IMR-90 (cell line): ENCODE measurements at regions not wholly inside any gene's neighbourhood (a gene's known extent, or its start where the extent isn't known, plus 50 kb on each side); places are given as distances from the start of the nearest gene placed in this dataset.

Experiments
- ATAC-seq: fragments of 200-7000 bp; cut with Tn5 transposase; 2 replicates; pipeline ENCODE4 v1.9.1; 2020; ENCODE audit warnings: low read depth, mild to moderate bottlenecking, moderate library complexity
- BruUV-seq: library from RNA; stranded (reverse); fragments of 400-500 nt; replicated peaks from 2 replicates; lab custom pipeline; 2021; lab: Mats Ljungman, UMichigan
- CTCF ChIA-PET: fragments of 300-600 bp; formaldehyde crosslinking; extraction: SDS; loops from one replicate; lab custom pipeline; 2021; ENCODE audit warnings: antibody characterized with exemption; lab: Yijun Ruan, JAX
- POLR2A ChIA-PET: fragments of 300-600 bp; sonication (Branson Sonifier 250); formaldehyde crosslinking; loops from one replicate; lab custom pipeline; 2022; ENCODE audit warnings: antibody characterized with exemption; ENCODE audit not compliant: unreplicated experiment; lab: Charles Lee
- DNase-seq: peaks from one replicate; pipeline ENCODE4 v3.0.0; 2013
- H2AFZ ChIP-seq: replicated peaks from 2 replicates; pipeline ENCODE3; 2013; ENCODE audit warnings: low read length, mild to moderate bottlenecking; ENCODE audit not compliant: poor library complexity
- H2AK5ac ChIP-seq: 2 replicates; pipeline ENCODE4 v1.6.1; 2013; ENCODE audit warnings: low read depth, low read length, inconsistent platforms
- H2AK9ac ChIP-seq: replicated peaks from 2 replicates; pipeline ENCODE3; 2013; ENCODE audit warnings: mild to moderate bottlenecking, low read depth, low read length, moderate library complexity; ENCODE audit not compliant: poor library complexity
- H2BK120ac ChIP-seq: 2 replicates; pipeline ENCODE4 v1.6.1; 2013; ENCODE audit warnings: low read depth, low read length, inconsistent platforms
- H2BK15ac ChIP-seq: 3 replicates; pipeline ENCODE4 v1.6.1; 2013; ENCODE audit warnings: low read depth, low read length, inconsistent platforms
- H2BK20ac ChIP-seq: 2 replicates; pipeline ENCODE4 v1.6.1; 2013; ENCODE audit warnings: low read depth, mild to moderate bottlenecking, inconsistent platforms, low read length, moderate library complexity
- H2BK5ac ChIP-seq: 2 replicates; pipeline ENCODE4 v1.6.1; 2013; ENCODE audit warnings: mild to moderate bottlenecking, low read depth, low read length, inconsistent platforms; ENCODE audit not compliant: poor library complexity, severe bottlenecking
- H3K14ac ChIP-seq: replicated peaks from 2 replicates; pipeline ENCODE4 v1.6.1; 2013; ENCODE audit warnings: low read depth, low read length, inconsistent platforms
- H3K18ac ChIP-seq: 2 replicates; pipeline ENCODE4 v1.6.1; 2013; ENCODE audit warnings: low read depth, low read length, control low read depth
- H3K23ac ChIP-seq: 2 replicates; pipeline ENCODE4 v1.6.1; 2013; ENCODE audit warnings: low read depth, low read length, inconsistent platforms
- H3K27ac ChIP-seq: 2 replicates; pipeline ENCODE4 v1.5.1; 2013; ENCODE audit warnings: mild to moderate bottlenecking, control low read depth, low read length; ENCODE audit not compliant: insufficient read depth
- H3K27me3 ChIP-seq: 2 replicates; pipeline ENCODE4 v1.6.1; 2013; ENCODE audit warnings: low read length; ENCODE audit not compliant: control insufficient read depth, insufficient read depth
- H3K36me3 ChIP-seq: 2 replicates; pipeline ENCODE4 v1.6.1; 2013; ENCODE audit warnings: low read length, mixed read lengths; ENCODE audit not compliant: control insufficient read depth, insufficient read depth
- H3K4ac ChIP-seq: 2 replicates; pipeline ENCODE4 v1.6.1; 2013; ENCODE audit warnings: low read depth, low read length, inconsistent platforms
- H3K4me1 ChIP-seq: 2 replicates; pipeline ENCODE4 v1.6.1; 2013; ENCODE audit warnings: low read length, mixed read lengths; ENCODE audit not compliant: control insufficient read depth, insufficient read depth
- H3K4me2 ChIP-seq: 2 replicates; pipeline ENCODE4 v1.6.1; 2013; ENCODE audit warnings: low read depth, mild to moderate bottlenecking, control low read depth, low read length, moderate library complexity
- H3K4me3 ChIP-seq: 2 replicates; pipeline ENCODE4 v1.5.1; 2013; ENCODE audit warnings: low read depth, mild to moderate bottlenecking, control low read depth, low read length, moderate library complexity; ENCODE audit not compliant: insufficient read depth
- H3K56ac ChIP-seq: 2 replicates; pipeline ENCODE4 v1.6.1; 2013; ENCODE audit warnings: low read length, inconsistent platforms; ENCODE audit not compliant: insufficient read depth; ENCODE audit errors: extremely low read depth
- H3K79me1 ChIP-seq, 2 experiments: 2 replicates each; pipeline ENCODE4 v1.6.1; 2013; ENCODE audit warnings: low read length in 2 of 2, inconsistent platforms in 1 of 2, low read depth in 1 of 2
- H3K9ac ChIP-seq: 2 replicates; pipeline ENCODE4 v1.6.1; 2013; ENCODE audit warnings: low read depth, low read length, control low read depth
- H3K9me1 ChIP-seq: 2 replicates; pipeline ENCODE4 v1.6.1; 2013; ENCODE audit warnings: low read length, inconsistent platforms; ENCODE audit not compliant: insufficient read depth
- H3K9me3 ChIP-seq: 2 replicates; pipeline ENCODE4 v1.6.1; 2013; ENCODE audit warnings: low read length; ENCODE audit not compliant: control insufficient read depth, insufficient read depth
- H4K20me1 ChIP-seq: 2 replicates; pipeline ENCODE4 v1.6.1; 2013; ENCODE audit warnings: low read length, inconsistent platforms; ENCODE audit not compliant: insufficient read depth
- H4K5ac ChIP-seq: 2 replicates; pipeline ENCODE4 v1.6.1; 2013; ENCODE audit warnings: mild to moderate bottlenecking, low read depth, low read length, control low read depth
- H4K8ac ChIP-seq, 2 experiments: 2 replicates each; pipeline ENCODE4 v1.6.1; 2013; ENCODE audit warnings: low read depth in 2 of 2, low read length in 2 of 2, control low read depth in 1 of 2, inconsistent platforms in 1 of 2
- H4K91ac ChIP-seq: 2 replicates; pipeline ENCODE4 v1.6.1; 2013; ENCODE audit warnings: low read depth, low read length, inconsistent platforms; ENCODE audit not compliant: insufficient read depth
- BHLHE40 ChIP-seq: fragments of 150-350 bp; IDR thresholded peaks from 2 replicates; pipeline ENCODE4 v1.6.1; 2016; ENCODE audit warnings: mild to moderate bottlenecking, low read depth, low read length
- CEBPB ChIP-seq: IDR thresholded peaks from 2 replicates; pipeline ENCODE4 v1.6.1; 2012; ENCODE audit warnings: low read depth, low read length, improper control_type of control experiment
- CHD1 ChIP-seq: IDR thresholded peaks from 2 replicates; pipeline ENCODE4 v1.6.1; 2012; ENCODE audit warnings: low read depth, low read length, improper control_type of control experiment
- FOS ChIP-seq: fragments of 150-350 bp; IDR thresholded peaks from 2 replicates; pipeline ENCODE4 v1.6.1; 2016; ENCODE audit warnings: low read depth, low read length
- MAFK ChIP-seq: IDR thresholded peaks from 2 replicates; pipeline ENCODE4 v1.6.1; 2012; ENCODE audit warnings: low read depth, low read length, improper control_type of control experiment
- MAZ ChIP-seq: IDR thresholded peaks from 2 replicates; pipeline ENCODE4 v1.6.1; 2012; ENCODE audit warnings: low read depth, mild to moderate bottlenecking, low read length, improper control_type of control experiment, moderate library complexity, borderline replicate concordance
- MXI1 ChIP-seq: IDR thresholded peaks from 2 replicates; pipeline ENCODE4 v1.6.1; 2012; ENCODE audit warnings: low read depth, mild to moderate bottlenecking, low read length, moderate library complexity, borderline replicate concordance
- NFE2L2 ChIP-seq: fragments of 150-350 bp; IDR thresholded peaks from 2 replicates; pipeline ENCODE4 v1.6.1; 2016; ENCODE audit warnings: low read depth, mild to moderate bottlenecking, low read length
- POLR2A ChIP-seq: IDR thresholded peaks from 2 replicates; pipeline ENCODE4 v1.6.1; 2012; ENCODE audit warnings: mild to moderate bottlenecking, low read depth, low read length
- RCOR1 ChIP-seq: IDR thresholded peaks from 2 replicates; pipeline ENCODE4 v1.6.1; 2012; ENCODE audit warnings: mild to moderate bottlenecking, low read length, improper control_type of control experiment; ENCODE audit not compliant: insufficient replicate concordance
- SMC3 ChIP-seq: fragments of 150-350 bp; IDR thresholded peaks from 2 replicates; pipeline ENCODE4 v1.6.1; 2016; ENCODE audit warnings: low read depth, mild to moderate bottlenecking, antibody characterized with exemption, low read length, moderate library complexity
- WGBS, 2 experiments: methylation state at CpG; one replicate each; pipeline versions ENCODE4 v1.1.5 to v1.1.7; 2013; ENCODE audit warnings: missing lambda C conversion rate in 2 of 2; ENCODE audit not compliant: insufficient read length in 1 of 2; ENCODE audit errors: extremely low coverage in 2 of 2; 5-methylcytosine and 5-hydroxymethylcytosine counted together
- dilution Hi-C: fragments of 300-500 bp; cut with HindIII; formaldehyde crosslinking; loops from one replicate; pipeline ENCODE4 v1.14.3; 2018; ENCODE audit warnings: low sequenced_read_pairs; ENCODE audit not compliant: unreplicated experiment
- in situ Hi-C: fragments of 300-500 bp; cut with MboI; formaldehyde crosslinking; loops from 3 replicates; pipeline ENCODE4 v1.14.3; 2019; ENCODE audit warnings: low sequenced_read_pairs, inconsistent platforms, mixed read lengths
- intact Hi-C: fragments of 100-400 bp; cut with micrococcal nuclease; formaldehyde crosslinking; loops from 2 replicates; pipeline ENCODE4 v1.10.0; 2022
- TF ChIP-seq, protein P1 (sequence below): conservative IDR thresholded peaks from 2 replicates; pipeline ENCODE4 v1.5.1; 2012; ENCODE audit warnings: mild to moderate bottlenecking, low read depth, low read length, improper control_type of control experiment
- TF ChIP-seq, protein P2 (sequence below): fragments of 150-350 bp; IDR thresholded peaks from 2 replicates; pipeline ENCODE4 v1.6.1; 2016; ENCODE audit warnings: low read depth, mild to moderate bottlenecking, low read length, moderate library complexity, borderline replicate concordance
- TF ChIP-seq, protein P3 (sequence below): fragments of 150-350 bp; IDR thresholded peaks from 2 replicates; pipeline ENCODE4 v1.6.1; 2017; ENCODE audit warnings: mild to moderate bottlenecking, antibody characterized with exemption, low read length, low read depth

- H3K36me3 ChIP-seq: no peaks in the 10 kb centered on the region
- no peak for DNase-seq
- H4K20me1 ChIP-seq: no peaks in the 10 kb centered on the region
- H3K27ac ChIP-seq: no peak overlapping the region
- no peak overlapping the region for H2AFZ ChIP-seq
- H3K4me1 ChIP-seq: no peaks in the 10 kb centered on the region
- no peak overlapping the region for H2AK9ac ChIP-seq
- H4K91ac ChIP-seq: no peak overlapping the region
- no peak for TF ChIP-seq SMC3
- no peak for TF ChIP-seq MAFK
- TF ChIP-seq MXI1: no peak
- TF ChIP-seq, protein P1, sequence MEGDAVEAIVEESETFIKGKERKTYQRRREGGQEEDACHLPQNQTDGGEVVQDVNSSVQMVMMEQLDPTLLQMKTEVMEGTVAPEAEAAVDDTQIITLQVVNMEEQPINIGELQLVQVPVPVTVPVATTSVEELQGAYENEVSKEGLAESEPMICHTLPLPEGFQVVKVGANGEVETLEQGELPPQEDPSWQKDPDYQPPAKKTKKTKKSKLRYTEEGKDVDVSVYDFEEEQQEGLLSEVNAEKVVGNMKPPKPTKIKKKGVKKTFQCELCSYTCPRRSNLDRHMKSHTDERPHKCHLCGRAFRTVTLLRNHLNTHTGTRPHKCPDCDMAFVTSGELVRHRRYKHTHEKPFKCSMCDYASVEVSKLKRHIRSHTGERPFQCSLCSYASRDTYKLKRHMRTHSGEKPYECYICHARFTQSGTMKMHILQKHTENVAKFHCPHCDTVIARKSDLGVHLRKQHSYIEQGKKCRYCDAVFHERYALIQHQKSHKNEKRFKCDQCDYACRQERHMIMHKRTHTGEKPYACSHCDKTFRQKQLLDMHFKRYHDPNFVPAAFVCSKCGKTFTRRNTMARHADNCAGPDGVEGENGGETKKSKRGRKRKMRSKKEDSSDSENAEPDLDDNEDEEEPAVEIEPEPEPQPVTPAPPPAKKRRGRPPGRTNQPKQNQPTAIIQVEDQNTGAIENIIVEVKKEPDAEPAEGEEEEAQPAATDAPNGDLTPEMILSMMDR: no peak
- TF ChIP-seq BHLHE40: no peak
- TF ChIP-seq CHD1: no peak
- no peak for TF ChIP-seq NFE2L2
- no peak for TF ChIP-seq RCOR1
- TF ChIP-seq MAZ: no peak
- TF ChIP-seq CEBPB: no peak
- TF ChIP-seq, protein P2, sequence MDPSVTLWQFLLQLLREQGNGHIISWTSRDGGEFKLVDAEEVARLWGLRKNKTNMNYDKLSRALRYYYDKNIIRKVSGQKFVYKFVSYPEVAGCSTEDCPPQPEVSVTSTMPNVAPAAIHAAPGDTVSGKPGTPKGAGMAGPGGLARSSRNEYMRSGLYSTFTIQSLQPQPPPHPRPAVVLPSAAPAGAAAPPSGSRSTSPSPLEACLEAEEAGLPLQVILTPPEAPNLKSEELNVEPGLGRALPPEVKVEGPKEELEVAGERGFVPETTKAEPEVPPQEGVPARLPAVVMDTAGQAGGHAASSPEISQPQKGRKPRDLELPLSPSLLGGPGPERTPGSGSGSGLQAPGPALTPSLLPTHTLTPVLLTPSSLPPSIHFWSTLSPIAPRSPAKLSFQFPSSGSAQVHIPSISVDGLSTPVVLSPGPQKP: no peak
- TF ChIP-seq FOS: no peak
- TF ChIP-seq, protein P3, sequence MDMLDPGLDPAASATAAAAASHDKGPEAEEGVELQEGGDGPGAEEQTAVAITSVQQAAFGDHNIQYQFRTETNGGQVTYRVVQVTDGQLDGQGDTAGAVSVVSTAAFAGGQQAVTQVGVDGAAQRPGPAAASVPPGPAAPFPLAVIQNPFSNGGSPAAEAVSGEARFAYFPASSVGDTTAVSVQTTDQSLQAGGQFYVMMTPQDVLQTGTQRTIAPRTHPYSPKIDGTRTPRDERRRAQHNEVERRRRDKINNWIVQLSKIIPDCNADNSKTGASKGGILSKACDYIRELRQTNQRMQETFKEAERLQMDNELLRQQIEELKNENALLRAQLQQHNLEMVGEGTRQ: no peak
- no peak for TF ChIP-seq POLR2A
- no peak overlapping the region for H3K4me3 ChIP-seq
- H4K8ac ChIP-seq: no peak overlapping the region
- H2BK20ac ChIP-seq: no peak overlapping the region
- CTCF ChIA-PET: no interaction called here
- no peak overlapping the region for H3K23ac ChIP-seq
- in situ Hi-C loops (no loop called here), intact Hi-C loops (no loop called here), dilution Hi-C loops (no loop called here)
- H3K9me3 ChIP-seq: peaks cover 2% of the 10 kb centered on the region; the same call in 1 of the 2 replicates
- H3K14ac ChIP-seq: no peak overlapping the region
- no TSS peak for BruUV-seq
- no peaks in the 10 kb centered on the region for H3K27me3 ChIP-seq
- H2BK15ac ChIP-seq: no peak overlapping the region
- POLR2A ChIA-PET: no interaction called here
- no peak overlapping the region for H2BK5ac ChIP-seq
- H2BK120ac ChIP-seq: no peak overlapping the region
- WGBS, 2 experiments: no CpG with 5 or more reads among the region's 4 CpGs
- no peak overlapping the region for H2AK5ac ChIP-seq
- ATAC-seq: no peak
- H3K56ac ChIP-seq: no peak overlapping the region
- no peaks in the 10 kb centered on the region for H3K79me1 ChIP-seq
- no peak overlapping the region for H4K5ac ChIP-seq
- no peak overlapping the region for H3K4ac ChIP-seq
- no peaks in the 10 kb centered on the region for H3K9me1 ChIP-seq
- H3K18ac ChIP-seq: no peak overlapping the region
- H3K4me2 ChIP-seq: no peak overlapping the region
- no peak overlapping the region for H3K9ac ChIP-seq
These were observed 79.2 kb downstream of the DMRT2 start for GRCh38 chr9:1129382-1129781.
